GM18861 (cell line): ENCODE measurements at regions not wholly inside any gene's neighbourhood (a gene's known extent, or its start where the extent isn't known, plus 50 kb on each side); places are given as distances from the start of the nearest gene placed in this dataset.

Experiments
- ATAC-seq: cut with Tn5 transposase; IDR thresholded peaks from one replicate; pipeline ENCODE4 v1.9.1; 2021; ENCODE audit not compliant: unreplicated experiment

DNA sequence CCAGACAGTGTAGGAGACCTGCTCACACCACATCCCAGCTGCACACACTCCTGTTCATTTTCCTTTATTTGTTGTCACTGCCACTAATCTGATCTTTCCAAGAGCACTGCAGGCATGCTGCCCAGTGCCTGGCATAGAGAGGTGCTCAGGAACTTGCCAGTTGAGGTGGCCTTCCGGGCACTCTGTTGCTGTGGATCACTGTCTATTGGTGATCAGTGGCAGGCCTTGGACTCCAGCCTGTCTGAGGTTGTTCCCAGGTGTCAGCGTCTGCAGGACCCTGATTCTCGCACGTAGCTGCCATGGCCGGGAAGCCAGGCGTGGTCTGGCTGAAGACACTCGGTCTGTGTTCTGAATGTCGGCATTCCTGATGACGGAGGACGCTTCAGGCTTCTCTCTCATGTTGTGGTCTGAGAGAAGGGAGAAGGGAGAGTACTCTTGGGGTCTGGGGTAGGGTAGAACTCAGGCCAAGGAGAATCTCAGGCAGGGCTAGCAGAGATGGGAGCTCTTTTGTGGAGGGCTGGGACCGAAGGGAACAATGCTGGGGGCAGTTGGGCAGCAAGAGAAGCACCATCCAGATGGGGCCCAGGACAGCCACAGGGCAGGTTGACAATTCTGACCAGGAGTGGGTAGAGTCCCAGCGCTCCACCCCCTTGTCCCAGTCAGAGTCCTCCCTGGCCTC is 240.9 kb downstream of the MYCN start:
- ATAC-seq, result no peak

DNA sequence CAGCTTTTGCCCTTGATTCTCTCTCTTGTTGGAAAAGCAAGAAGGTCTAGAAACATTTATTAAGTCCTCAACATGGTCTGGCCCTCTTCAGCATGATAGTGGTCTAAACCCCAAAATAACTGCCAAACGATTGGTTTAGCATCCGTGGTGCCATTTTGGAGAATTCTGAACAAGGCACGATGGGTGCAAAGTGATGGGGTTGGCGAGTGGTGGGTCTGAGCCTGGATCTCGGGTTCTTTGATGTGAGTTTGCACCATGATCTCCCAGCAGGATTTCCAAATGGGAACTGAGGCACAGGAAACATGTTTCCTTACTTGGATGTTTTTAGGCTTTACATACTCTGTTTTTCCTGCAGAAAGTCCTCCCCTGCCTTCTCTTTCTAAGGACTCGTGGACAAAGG is 240.3 kb downstream of the MYCN start:
- no peak for ATAC-seq

GRCh38 chr2:16179701-16180416 is 239.5 kb downstream of the MYCN start:
- ATAC-seq, result no peak

DNA sequence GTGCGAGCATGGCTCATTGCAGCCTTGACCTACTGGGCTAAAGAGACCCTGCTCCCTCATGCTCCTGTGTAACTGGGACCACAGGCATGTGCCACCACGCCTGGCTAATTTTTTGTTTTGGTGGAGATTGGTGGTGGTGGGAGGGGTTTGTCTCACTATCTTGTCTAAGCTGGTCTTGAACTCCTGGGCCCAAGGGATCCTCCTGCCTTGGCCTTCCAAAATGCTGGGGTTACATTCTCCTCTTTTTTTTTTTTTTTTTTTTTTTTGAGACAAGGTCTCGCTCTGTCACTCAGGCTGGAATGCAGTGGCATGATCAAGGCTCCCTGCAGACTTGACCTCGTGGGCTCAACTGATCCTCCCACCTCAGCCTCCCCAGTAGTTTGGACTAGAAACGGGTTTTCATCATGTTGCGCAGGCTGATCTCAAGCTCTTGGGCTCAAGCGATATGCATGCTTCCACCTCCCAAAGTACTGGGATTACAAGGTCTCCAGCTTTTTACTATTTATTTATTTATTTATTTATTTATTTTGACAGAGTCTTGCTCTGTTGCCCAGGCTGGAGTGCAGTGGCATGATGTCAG is 238.3 kb downstream of the MYCN start:
- ATAC-seq, result no peak

DNA sequence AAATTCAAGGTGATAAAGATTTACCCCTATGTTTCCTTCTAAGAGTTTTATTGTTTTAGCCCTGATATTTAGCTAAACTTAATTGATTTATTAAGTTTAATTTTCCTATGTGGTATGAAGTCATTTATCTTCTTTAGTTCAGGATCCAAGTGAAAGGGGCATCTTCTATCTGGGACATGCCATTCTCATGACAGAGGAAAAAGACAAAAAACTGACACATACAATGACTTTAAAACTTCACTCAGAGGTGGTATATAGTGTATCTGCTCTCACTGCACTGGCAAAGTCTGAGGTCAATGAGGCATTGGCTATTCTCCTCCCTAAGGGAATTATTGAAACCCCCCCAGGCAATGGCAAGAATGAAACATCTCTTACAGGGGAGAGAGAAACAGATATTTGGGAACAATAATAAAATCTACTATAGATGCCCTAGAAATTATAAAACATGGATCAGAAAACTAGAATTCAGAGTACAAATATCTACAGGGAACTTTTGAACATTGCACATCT is 237.4 kb downstream of the MYCN start:
- ATAC-seq, result no peak

DNA sequence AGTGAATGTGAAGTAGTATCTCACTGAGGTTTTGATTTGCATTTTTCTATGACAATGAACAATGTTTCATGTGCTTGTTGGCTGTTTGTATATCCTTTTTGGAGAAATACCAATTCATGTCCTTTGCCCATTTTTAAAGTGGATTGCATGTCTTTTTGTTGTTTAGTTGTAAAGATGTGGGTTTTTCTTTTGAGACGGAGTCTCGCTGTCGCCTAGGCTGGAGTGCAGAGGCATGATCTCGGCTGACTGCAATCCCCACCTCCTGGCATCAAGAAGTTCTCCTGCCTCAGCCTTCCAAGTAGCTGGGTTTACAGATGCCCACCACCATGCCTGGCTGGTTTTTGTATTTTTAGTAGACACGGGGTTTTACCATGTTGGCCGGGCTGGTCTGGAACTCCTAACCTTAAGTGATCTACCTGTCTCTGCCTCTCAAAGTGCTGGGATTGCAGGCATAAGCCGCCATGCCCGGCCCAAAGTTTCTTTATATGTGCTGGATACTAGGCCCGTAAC is 236.7 kb downstream of the MYCN start:
- ATAC-seq, result no peak

DNA sequence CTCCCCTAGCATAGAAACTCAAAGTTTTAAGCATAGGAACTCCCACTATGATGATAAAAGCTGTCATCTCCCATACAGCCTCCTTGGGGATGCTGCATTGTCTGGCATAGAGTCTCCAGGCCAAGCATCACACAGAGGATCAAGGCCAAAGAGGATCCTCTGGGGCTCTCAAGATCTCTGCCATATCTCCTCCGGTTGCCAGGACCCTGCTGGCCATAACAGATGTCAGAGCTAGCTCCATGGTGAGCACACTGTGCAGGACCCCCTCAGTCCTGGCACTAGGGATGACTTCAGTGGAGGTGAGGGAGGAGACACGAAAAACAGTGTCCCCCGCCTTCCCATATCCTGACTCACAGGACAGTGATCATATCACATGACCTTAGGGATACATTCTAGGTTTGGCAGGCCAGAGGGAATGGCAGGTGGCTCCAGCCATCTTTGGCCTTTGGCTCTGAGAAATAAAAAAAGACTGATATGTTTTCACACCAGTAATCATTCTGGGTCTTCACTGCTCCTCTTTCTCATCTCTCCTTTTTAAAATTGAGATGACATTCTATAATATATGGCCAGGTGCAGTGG is 235.0 kb downstream of the MYCN start:
- ATAC-seq, result no peak

DNA sequence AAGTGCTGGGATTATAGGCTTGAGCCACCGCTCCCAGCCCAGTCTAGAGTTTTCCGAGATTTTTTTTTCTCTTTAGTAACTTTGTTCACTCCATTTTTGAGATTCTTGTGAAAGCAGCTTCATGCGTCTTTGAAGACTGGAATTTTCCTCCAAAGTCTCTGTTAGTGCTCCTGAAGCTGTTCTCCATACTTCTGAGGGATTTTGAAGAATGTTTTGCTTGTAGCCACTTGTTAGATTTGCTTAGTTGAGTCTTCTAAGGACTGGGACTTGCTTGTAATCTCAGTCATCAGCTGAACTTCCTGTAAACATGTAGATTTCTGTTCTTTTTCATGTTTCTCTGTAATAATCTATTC is 234.3 kb downstream of the MYCN start:
- no peak for ATAC-seq

GRCh38 chr2:16173893-16174692 is 233.7 kb downstream of the MYCN start:
- ATAC-seq, result no peak

DNA sequence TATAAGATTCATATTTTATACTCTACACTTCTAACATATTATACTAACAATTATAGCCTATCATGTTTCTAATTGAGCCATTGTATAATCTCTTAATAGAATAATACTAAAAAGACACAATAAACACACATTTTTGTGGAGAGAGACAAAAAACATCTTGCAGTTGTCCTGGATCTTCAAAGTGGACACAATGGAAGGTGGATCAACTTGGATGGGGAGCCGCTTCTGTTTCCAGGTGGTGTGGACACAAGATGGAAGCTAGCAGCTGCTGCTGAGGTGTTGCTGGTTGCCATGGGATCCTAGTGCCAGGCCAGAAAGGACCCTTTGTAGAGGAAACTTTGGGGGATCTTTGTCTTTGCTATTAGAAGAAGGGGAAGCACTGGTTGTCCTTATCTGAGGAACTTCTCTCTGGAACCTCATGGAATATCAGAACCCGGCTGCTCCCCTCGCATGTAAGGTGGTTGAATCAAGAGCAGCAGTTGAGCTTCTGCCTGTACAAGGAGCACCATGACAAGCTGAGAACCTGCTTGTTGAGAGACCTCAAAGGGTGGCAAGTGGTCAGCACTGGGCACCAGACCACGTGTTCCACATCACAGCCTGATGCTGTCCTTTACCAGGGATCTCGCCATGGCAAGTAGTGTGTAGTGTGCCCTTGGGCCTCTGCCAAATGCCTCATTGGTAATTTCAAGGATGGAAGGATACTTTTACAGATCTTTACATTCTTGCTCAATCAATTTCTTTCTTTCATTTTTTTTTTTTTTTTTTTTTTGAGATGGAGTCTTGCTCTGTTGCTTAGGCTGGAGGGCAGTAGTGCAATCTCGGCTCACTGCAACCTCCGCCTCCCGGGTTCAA is 232.2 kb downstream of the MYCN start:
- ATAC-seq, result no peak

GRCh38 chr2:16171425-16171920 is 231.1 kb downstream of the MYCN start:
- no peak for ATAC-seq

DNA sequence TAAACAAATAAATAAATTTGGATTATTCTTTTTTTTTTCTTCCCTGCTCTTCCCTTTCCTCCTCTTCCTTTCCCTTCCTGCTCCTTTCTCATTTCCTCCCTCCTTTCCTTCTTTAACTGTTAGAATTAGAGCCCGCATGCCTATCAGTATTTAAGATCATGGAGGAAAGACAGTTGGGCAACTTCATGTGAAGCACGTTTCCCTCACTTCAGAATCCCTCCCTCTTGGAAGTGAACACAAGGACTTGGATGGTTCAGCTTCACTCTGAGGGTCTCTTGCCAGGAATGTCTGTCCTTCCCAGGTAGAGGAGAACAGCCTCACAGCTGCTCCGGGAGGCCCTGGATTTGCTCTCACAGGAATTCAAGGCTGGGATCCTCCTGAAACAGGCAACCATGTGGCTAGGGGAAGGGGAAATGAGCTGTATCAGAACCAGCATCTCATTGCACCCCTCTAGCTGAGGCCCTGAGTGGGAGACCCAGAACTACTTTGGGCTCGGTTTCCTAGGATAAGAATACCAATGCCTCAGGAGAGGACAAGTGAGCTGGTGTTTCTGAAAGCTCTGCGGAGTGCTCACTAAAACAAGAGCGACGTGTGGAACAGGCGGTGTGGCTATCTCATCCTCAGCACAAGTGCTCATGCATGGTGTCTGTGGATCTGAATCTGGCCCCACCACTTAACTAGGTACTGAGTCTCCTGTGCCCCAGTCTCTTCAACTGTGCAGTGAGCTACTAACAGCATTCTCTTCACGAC is 230.5 kb downstream of the MYCN start:
- ATAC-seq, result no peak

GRCh38 chr2:16169381-16169960 is 229.1 kb downstream of the MYCN start:
- no peak for ATAC-seq

DNA sequence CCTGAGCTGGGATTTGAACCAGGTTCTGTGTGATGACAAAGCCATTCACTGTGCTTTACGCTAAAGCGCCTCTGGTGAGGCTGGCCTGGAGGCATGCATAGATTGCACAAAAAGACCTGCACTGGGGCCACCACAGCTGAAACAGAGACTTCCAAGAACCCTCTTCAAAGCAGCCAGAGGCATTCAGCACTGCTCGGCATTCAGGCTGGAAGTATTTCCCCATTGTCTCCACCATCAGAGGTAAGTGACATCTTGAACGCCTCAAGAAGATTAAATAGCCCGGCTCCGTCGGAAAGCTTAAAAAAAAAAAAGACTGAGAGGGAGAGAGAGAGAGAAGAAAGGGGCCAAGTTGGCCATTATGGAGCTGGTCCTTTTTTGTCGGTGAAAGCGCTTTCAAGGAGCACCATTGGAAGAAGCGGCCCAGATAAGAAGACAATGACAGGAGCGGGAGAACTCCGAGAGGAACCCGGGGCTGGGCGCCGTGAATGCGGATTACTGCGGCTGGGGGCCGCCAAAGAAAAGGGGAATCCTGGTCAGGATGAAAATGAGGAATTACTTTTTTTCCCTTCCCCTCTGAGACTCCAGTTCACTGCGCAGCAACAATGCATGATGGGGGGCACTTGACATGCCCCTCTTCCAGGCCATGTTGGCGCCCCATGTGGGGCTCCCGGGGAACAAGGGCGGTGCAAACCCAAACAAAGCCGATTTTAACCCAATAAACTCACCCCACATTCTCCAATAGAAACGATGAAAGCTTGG is 228.3 kb downstream of the MYCN start:
- ATAC-seq, result no peak

DNA sequence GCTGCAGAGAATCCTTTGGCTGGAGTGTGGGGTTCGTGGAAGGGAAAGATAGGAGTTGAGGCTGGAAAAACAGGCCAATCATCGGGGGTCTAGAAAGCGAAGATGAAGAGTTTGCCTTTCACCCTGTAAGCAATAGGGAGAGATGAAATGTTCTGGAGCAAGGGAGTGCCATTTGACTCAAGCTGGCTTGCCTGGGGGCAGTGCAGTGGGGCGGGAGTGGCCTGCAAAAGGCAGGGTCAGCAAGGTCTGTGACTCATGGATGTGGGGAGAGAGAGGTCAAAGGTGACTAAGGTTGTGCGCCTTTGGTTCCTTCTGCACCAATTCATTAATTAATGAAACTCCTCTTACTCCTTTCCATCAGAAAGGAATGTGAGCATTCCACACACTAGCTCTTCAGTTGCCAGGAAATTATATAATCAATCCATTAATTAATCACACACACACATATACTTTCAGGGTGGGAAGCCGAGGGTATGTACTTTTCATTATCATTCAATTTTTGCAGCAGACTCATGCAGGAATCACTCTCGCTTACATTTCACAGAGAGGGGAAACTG is 227.6 kb downstream of the MYCN start:
- ATAC-seq, result no peak

- ATAC-seq, result no peak
Observed at GRCh38 chr2:16167451-16167861, 227.1 kb downstream of the MYCN start.

GRCh38 chr2:16166327-16166981 is 226.1 kb downstream of the MYCN start:
- ATAC-seq, result no peak
